GM10266 (cell line): ENCODE measurements at regions not wholly inside any gene's neighbourhood (a gene's known extent, or its start where the extent isn't known, plus 50 kb on each side); places are given as distances from the start of the nearest gene placed in this dataset.

Experiments used
- DNase-seq: peaks from one replicate; pipeline ENCODE4 v3.0.0; 2012; ENCODE audit errors: extremely low spot score
- TF ChIP-seq, protein P1 (sequence below): IDR thresholded peaks from 2 replicates; pipeline ENCODE4 v1.5.1; 2012; ENCODE audit warnings: mild to moderate bottlenecking, low read depth; ENCODE audit not compliant: control insufficient read depth, insufficient read depth; ENCODE audit errors: missing control alignments

DNA sequence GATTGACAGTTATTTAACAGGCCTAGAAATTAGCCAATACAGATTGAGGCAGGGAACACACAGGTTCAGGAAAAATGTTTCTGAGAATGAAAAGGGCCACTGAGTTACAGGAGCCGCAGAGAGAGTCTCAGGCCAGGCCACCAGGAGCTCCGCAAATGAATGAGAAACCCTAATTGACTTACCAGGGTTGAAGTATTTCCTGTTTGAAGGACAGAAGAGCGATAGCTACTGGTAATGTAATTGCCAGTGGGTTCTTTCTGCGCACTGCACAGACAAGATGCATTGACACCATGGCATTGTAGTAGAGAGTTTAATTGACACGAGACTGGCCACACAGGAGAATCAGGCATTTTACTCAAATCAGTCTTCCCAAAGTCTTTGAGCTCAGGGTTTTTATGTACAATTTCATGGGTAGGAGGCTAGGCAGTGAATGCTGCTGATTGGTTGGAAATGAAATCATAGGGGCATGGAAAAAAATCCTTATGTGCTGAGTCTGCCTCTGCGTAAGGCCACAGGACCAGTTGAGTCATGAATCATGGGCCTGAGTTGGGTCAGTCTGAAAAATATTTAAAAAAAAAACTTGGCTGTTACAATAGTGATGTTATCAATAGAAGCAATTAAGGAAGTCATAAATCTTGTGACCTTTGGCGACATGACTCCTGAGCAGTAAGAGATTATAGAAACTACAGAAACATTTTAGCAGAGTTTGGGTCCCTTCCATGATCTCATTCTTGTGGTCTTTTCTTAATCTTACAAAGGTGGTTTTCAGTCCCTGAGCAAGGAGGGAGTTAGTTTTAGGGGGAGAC is 203.8 kb downstream of the CASP12 start:
- TF ChIP-seq, protein P1, sequence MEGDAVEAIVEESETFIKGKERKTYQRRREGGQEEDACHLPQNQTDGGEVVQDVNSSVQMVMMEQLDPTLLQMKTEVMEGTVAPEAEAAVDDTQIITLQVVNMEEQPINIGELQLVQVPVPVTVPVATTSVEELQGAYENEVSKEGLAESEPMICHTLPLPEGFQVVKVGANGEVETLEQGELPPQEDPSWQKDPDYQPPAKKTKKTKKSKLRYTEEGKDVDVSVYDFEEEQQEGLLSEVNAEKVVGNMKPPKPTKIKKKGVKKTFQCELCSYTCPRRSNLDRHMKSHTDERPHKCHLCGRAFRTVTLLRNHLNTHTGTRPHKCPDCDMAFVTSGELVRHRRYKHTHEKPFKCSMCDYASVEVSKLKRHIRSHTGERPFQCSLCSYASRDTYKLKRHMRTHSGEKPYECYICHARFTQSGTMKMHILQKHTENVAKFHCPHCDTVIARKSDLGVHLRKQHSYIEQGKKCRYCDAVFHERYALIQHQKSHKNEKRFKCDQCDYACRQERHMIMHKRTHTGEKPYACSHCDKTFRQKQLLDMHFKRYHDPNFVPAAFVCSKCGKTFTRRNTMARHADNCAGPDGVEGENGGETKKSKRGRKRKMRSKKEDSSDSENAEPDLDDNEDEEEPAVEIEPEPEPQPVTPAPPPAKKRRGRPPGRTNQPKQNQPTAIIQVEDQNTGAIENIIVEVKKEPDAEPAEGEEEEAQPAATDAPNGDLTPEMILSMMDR = no peak
- DNase-seq = no peak

DNA sequence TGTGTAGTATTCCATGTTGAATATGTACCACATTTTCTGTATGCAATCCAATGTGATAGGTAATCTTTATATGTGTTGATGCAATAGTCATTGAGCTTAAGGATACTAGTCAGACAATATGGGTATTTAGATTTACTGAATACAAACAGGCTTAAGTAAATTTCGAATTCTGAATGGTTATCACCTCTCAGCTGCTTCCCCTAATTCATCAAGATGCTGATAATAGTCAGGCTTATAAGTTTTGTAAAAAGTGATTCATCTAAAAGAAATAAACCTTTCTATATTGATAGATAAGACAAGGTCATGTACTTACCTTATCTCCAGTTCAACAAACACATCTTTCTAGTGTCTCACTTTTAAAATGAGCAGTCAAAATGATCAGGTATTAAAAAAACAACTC is 205.5 kb downstream of the CASP12 start:
- TF ChIP-seq, protein P1 = no peak
- no peak for DNase-seq

DNA sequence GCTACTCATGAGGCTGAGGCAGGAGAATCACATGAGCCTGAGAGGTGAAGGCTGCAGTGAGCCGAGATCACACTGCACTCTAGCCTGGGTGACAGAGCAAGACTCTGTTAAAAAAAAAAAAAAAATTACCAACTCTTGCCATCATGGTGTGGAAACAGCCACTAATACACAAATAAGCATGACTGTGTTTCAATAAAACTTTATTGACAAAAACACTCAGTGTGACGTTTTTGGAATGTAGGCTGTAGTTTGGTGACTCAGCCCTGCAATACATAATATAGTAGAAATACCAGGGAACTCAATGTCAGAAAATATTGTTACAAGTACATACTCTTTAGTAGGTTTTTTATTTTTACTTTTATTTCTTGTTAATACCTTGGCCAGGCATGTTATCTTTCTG is 207.1 kb downstream of the CASP12 start:
- no peak for DNase-seq
- TF ChIP-seq, protein P1 = no peak

DNA sequence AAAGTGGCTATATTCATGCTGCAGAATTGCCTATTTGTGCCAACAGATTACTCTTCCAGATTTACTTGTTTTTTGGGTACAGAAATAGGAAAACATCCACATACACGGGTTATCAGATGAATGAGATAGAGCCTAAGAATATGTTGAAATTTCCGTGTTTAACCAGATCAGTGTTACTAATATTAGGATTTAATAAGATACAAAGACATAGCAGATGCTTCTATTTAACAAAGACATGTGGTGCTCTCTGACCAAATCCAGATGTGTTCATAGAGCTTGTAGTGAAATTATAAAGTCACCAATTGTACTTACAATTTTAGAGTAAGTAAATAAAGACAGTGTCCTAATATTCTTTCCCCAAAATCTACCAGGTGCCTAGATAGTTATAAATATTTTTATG is 208.0 kb downstream of the CASP12 start:
- TF ChIP-seq, protein P1 = no peak
- no peak for DNase-seq

DNA sequence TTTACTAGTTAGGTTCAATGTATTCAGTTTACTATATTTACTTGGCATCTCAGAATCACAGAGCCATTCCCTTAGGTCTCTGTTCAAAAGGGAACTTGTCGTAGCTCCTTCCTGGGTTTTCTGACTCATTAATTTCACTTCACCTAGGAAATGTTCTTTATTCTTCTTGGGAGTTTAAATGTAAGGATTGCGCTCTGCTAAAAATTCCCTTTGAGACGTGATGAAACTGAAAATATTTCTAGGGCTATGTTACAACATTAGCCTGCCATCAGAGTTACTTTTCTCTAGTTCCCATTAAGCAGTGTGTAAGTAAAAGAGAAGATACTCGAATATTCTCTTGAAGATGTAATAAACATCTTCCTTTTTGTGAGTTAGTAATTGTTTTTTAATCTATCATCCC is 209.5 kb downstream of the CASP12 start:
- TF ChIP-seq, protein P1 = no peak
- DNase-seq = no peak

DNA sequence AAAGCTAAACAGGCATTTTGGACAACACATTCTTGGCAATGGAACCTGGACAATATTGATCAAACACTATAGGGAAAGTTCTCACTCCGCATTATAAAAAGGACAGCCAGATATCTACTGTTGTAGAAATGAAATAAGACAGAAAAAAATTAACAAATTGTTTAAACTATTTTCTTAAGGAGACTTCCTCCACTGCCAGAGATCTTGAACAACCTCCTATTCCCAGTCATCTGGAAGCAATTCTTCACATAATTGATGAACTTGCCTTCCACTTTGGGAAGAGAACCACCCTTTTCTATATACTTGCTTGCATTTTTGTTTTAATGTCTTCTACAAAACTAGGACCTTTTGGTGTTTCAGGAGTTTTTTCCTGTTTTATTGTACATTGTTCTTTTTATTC is 216.1 kb downstream of the CASP12 start:
- no peak for DNase-seq
- TF ChIP-seq, protein P1 = no peak

DNA sequence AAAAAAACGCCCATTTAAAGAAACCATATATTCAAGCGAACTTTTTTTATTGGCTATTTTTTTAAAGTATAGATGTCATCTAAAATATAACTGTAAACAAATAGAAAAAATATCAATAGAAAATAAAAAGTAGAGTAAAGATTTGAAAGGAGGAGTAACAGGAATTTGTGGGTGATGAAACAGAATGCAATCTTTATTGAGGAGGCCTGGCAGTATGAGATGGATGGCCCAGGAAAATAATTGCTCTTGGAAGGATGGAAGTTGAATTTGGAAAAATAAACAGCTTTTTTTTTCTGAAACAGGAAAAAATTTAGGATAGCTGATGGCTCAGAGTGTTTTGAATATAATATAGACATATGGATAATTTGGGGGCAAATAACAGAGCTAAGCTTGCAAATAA is 219.0 kb downstream of the CASP12 start:
- TF ChIP-seq, protein P1 = no peak
- no peak for DNase-seq
